ENCODE measurements at regions not wholly inside any gene's neighbourhood (a gene's known extent, or its start where the extent isn't known, plus 50 kb on each side); places are given as distances from the start of the nearest gene placed in this dataset.

GRCh38 chr6:21297665-21298064, 295.9 kb upstream of the SOX4 start:
- no peaks in the 10 kb centered on the region for H3K9me2 ChIP-seq (ENCODE audit: insufficient read depth)
- no peak overlapping the region for H3K4me2 ChIP-seq (ENCODE audit: unreplicated experiment)
- H3K4me3 ChIP-seq = no peak overlapping the region
- no peaks in the 10 kb centered on the region for H3K79me2 ChIP-seq (ENCODE audit: insufficient read depth)
- H3K9me3 ChIP-seq (ENCODE audit: low read depth) = no peaks in the 10 kb centered on the region
- 76 to 86% methylated on average over 3 of the region's 3 CpGs for WGBS, 2 experiments (ENCODE audit: low coverage in 1 of 2, low lambda C conversion rate in 2 of 2, missing lambda C conversion rate in 2 of 2)
- H2AFZ ChIP-seq = no peak overlapping the region
- no peak for DNase-seq
- no peak overlapping the region for H3K27ac ChIP-seq
- TF ChIP-seq EZH2phosphoT487 (IDR thresholded peaks at IDR 0.05; ENCODE audit: insufficient read depth, low read depth) = no peak
- TF ChIP-seq EZH2 (IDR thresholded peaks at IDR 0.05; ENCODE audit: insufficient read depth, poor library complexity, severe bottlenecking) = no peak
- no peak overlapping the region for H3K9ac ChIP-seq
- no peaks in the 10 kb centered on the region for H3K36me3 ChIP-seq (ENCODE audit: low read depth)
- in situ Hi-C loops (cut with MboI) = no loop called here
- H4K20me1 ChIP-seq (ENCODE audit: insufficient read depth) = no peaks in the 10 kb centered on the region
- H3K27me3 ChIP-seq (replicated peaks; ENCODE audit: insufficient read depth) = no peaks in the 10 kb centered on the region
- H3F3A ChIP-seq (ENCODE audit: insufficient read depth) = no peaks in the 10 kb centered on the region
- H3K4me1 ChIP-seq (ENCODE audit: insufficient read depth) = no peaks in the 10 kb centered on the region

- Histone ChIP-seq H3K9me2 (ENCODE audit: insufficient read depth) (no peaks in the 10 kb centered on the region), H3K4me2 (ENCODE audit: unreplicated experiment) (no peak overlapping the region), H3K27ac (no peak overlapping the region), H3K36me3 (ENCODE audit: low read depth) (no peaks in the 10 kb centered on the region), H3K9me3 (ENCODE audit: low read depth) (no peaks in the 10 kb centered on the region), H3K4me1 (ENCODE audit: insufficient read depth) (no peaks in the 10 kb centered on the region), H3K27me3 (replicated peaks; ENCODE audit: insufficient read depth) (no peaks in the 10 kb centered on the region), H4K20me1 (ENCODE audit: insufficient read depth) (no peaks in the 10 kb centered on the region), H3K4me3 (no peak overlapping the region), H2AFZ (no peak overlapping the region), H3K9ac (no peak overlapping the region), H3K79me2 (ENCODE audit: insufficient read depth) (no peaks in the 10 kb centered on the region), H3F3A (ENCODE audit: insufficient read depth) (no peaks in the 10 kb centered on the region)
- no peak for DNase-seq
- 59 to 72% methylated on average over 2 of the region's 2 CpGs for WGBS, 2 experiments (ENCODE audit: low coverage in 1 of 2, low lambda C conversion rate in 2 of 2, missing lambda C conversion rate in 2 of 2)
- TF ChIP-seq EZH2phosphoT487 (IDR thresholded peaks at IDR 0.05; ENCODE audit: insufficient read depth, low read depth) = no peak
- no peak for TF ChIP-seq EZH2 (IDR thresholded peaks at IDR 0.05; ENCODE audit: insufficient read depth, poor library complexity, severe bottlenecking)
- in situ Hi-C loops (cut with MboI) = no loop called here
Measured at GRCh38 chr6:21299216-21299615, 294.3 kb upstream of the SOX4 start.

- no peak overlapping the region for H3K4me3 ChIP-seq
- H3F3A ChIP-seq (ENCODE audit: insufficient read depth) = no peaks in the 10 kb centered on the region
- H3K4me1 ChIP-seq (ENCODE audit: insufficient read depth) = no peaks in the 10 kb centered on the region
- H3K9me2 ChIP-seq (ENCODE audit: insufficient read depth) = no peaks in the 10 kb centered on the region
- no peaks in the 10 kb centered on the region for H3K36me3 ChIP-seq (ENCODE audit: low read depth)
- no peaks in the 10 kb centered on the region for H3K9me3 ChIP-seq (ENCODE audit: low read depth)
- WGBS, 2 experiments (ENCODE audit: low coverage in 1 of 2, low lambda C conversion rate in 2 of 2, missing lambda C conversion rate in 2 of 2) = 80 to 87% methylated on average over 3 of the region's 3 CpGs
- in situ Hi-C loops (cut with MboI) = no loop called here
- H2AFZ ChIP-seq = no peak overlapping the region
- no peaks in the 10 kb centered on the region for H3K79me2 ChIP-seq (ENCODE audit: insufficient read depth)
- no peaks in the 10 kb centered on the region for H4K20me1 ChIP-seq (ENCODE audit: insufficient read depth)
- no peak overlapping the region for H3K4me2 ChIP-seq (ENCODE audit: unreplicated experiment)
- no peak overlapping the region for H3K27ac ChIP-seq
- no peak for DNase-seq
- H3K27me3 ChIP-seq (replicated peaks; ENCODE audit: insufficient read depth) = no peaks in the 10 kb centered on the region
- no peak overlapping the region for H3K9ac ChIP-seq
- TF ChIP-seq EZH2 (IDR thresholded peaks at IDR 0.05; ENCODE audit: insufficient read depth, poor library complexity, severe bottlenecking) (no peak), EZH2phosphoT487 (IDR thresholded peaks at IDR 0.05; ENCODE audit: insufficient read depth, low read depth) (no peak)
Measured at GRCh38 chr6:21300439-21300838, 293.1 kb upstream of the SOX4 start.

DNA sequence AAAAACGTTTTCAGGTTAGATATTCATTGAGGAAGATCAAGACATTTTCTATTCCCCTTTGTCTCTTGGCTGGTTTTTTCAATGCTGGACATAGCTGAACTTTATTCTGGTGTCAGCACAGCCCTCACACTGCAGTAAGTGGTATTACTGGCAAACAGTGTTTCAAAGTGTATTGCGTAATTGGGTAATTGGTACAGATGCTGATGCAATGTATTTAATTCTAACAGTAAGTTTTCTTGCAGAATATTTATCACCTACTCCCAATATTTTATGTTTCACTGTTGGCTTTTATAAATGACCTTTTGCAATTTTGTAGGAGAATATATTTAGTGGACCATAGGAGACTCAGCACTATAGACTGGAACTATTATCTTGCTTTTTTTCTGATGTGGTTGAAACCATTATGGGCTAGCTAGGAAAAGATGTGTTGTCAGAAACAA, 287.6 kb upstream of the SOX4 start:
- in situ Hi-C loops (cut with MboI) = no loop called here
- Histone ChIP-seq H3K9me3 (ENCODE audit: low read depth) (no peaks in the 10 kb centered on the region), H4K20me1 (ENCODE audit: insufficient read depth) (no peaks in the 10 kb centered on the region), H2AFZ (peak overlapping the region; percentile 26; the same call in 1 of the 2 replicates), H3K4me3 (no peak overlapping the region), H3K79me2 (ENCODE audit: insufficient read depth) (no peaks in the 10 kb centered on the region), H3K36me3 (ENCODE audit: low read depth) (no peaks in the 10 kb centered on the region), H3K27ac (no peak overlapping the region), H3F3A (ENCODE audit: insufficient read depth) (no peaks in the 10 kb centered on the region), H3K9ac (no peak overlapping the region), H3K4me1 (ENCODE audit: insufficient read depth) (no peaks in the 10 kb centered on the region), H3K4me2 (ENCODE audit: unreplicated experiment) (peak overlapping the region; percentile 16), H3K9me2 (ENCODE audit: insufficient read depth) (no peaks in the 10 kb centered on the region), H3K27me3 (replicated peaks; ENCODE audit: insufficient read depth) (no peaks in the 10 kb centered on the region)
- DNase-seq = peak; percentile 60
- TF ChIP-seq EZH2 (IDR thresholded peaks at IDR 0.05; ENCODE audit: insufficient read depth, poor library complexity, severe bottlenecking) (no peak), EZH2phosphoT487 (IDR thresholded peaks at IDR 0.05; ENCODE audit: insufficient read depth, low read depth) (no peak)
- WGBS, 2 experiments (ENCODE audit: low coverage in 1 of 2, low lambda C conversion rate in 2 of 2, missing lambda C conversion rate in 2 of 2) = 42 to 48% methylated on average over 2 of the region's 2 CpGs

DNA sequence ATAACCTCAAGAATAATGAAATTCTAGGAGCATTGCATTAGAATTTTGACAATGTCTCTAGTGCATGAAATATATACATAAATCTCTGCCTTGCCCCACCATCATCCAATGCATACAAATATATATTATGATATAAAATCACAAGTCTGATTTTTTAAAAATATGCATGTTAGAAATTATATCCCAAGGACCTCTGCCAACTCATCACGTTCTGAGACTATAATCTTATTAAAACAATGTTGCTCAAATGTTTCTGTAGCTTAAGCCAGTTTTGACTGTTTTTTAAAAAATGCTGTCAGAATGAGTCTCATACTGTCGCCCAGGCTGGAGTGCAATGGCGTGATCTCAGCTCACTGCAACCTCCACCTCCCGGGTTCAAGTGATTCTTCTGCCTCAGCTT, 287.0 kb upstream of the SOX4 start:
- peak overlapping the region; percentile 26; the same call in 1 of the 2 replicates for H2AFZ ChIP-seq
- TF ChIP-seq EZH2phosphoT487 (IDR thresholded peaks at IDR 0.05; ENCODE audit: insufficient read depth, low read depth) = no peak
- TF ChIP-seq EZH2 (IDR thresholded peaks at IDR 0.05; ENCODE audit: insufficient read depth, poor library complexity, severe bottlenecking) = no peak
- H3K79me2 ChIP-seq (ENCODE audit: insufficient read depth) = no peaks in the 10 kb centered on the region
- in situ Hi-C loops (cut with MboI) = no loop called here
- WGBS, 2 experiments (ENCODE audit: low coverage in 1 of 2, low lambda C conversion rate in 2 of 2, missing lambda C conversion rate in 2 of 2) = 34 to 38% methylated on average over 4 of the region's 4 CpGs
- no peak overlapping the region for H3K27ac ChIP-seq
- H3K36me3 ChIP-seq (ENCODE audit: low read depth) = no peaks in the 10 kb centered on the region
- no peaks in the 10 kb centered on the region for H3K4me1 ChIP-seq (ENCODE audit: insufficient read depth)
- no peaks in the 10 kb centered on the region for H3K9me3 ChIP-seq (ENCODE audit: low read depth)
- no peaks in the 10 kb centered on the region for H4K20me1 ChIP-seq (ENCODE audit: insufficient read depth)
- no peaks in the 10 kb centered on the region for H3K9me2 ChIP-seq (ENCODE audit: insufficient read depth)
- no peak overlapping the region for H3K9ac ChIP-seq
- no peaks in the 10 kb centered on the region for H3F3A ChIP-seq (ENCODE audit: insufficient read depth)
- H3K27me3 ChIP-seq (replicated peaks; ENCODE audit: insufficient read depth) = no peaks in the 10 kb centered on the region
- no peak overlapping the region for H3K4me2 ChIP-seq (ENCODE audit: unreplicated experiment)
- DNase-seq = no peak
- H3K4me3 ChIP-seq = no peak overlapping the region

All from GM23248 (cell line).